Keratinocyte (primary cell): ENCODE measurements at regions not wholly inside any gene's neighbourhood (a gene's known extent, or its start where the extent isn't known, plus 50 kb on each side); places are given as distances from the start of the nearest gene placed in this dataset.

ENCODE experiments used
- DNase-seq: peaks from one replicate; pipeline ENCODE4 v3.0.0-alpha.2; 2011; ENCODE audit warnings: low read depth, missing footprints, low spot score
- FAIRE-seq: peaks from 2 replicates; lab custom pipeline; 2011; peaks lifted over from hg19 to GRCh38; lab: Jason Lieb, UNC
- H2AFZ ChIP-seq: 2 replicates; pipeline ENCODE4 v1.6.0; 2012; ENCODE audit warnings: low read length, control low read depth, inconsistent platforms; ENCODE audit not compliant: control insufficient read depth
- H3K27ac ChIP-seq: 2 replicates; pipeline ENCODE4 v1.5.1; 2011; ENCODE audit warnings: low read length; ENCODE audit not compliant: control insufficient read depth, insufficient read depth
- H3K27me3 ChIP-seq: 3 replicates; pipeline ENCODE4 v1.6.0; 2011; ENCODE audit warnings: low read length; ENCODE audit not compliant: control insufficient read depth, insufficient read depth; ENCODE audit errors: extremely low read depth
- H3K36me3 ChIP-seq, 2 experiments: 2 replicates in 1 of 2; 3 replicates in 1 of 2; pipeline ENCODE4 v1.5.1; 2011; ENCODE audit warnings: low read length in 2 of 2, mild to moderate bottlenecking in 1 of 2; ENCODE audit not compliant: control insufficient read depth in 2 of 2, insufficient read depth in 2 of 2; ENCODE audit errors: extremely low read depth in 1 of 2
- H3K4me1 ChIP-seq: 3 replicates; pipeline ENCODE4 v1.5.1; 2011; ENCODE audit warnings: low read length; ENCODE audit not compliant: control insufficient read depth, insufficient read depth; ENCODE audit errors: extremely low read depth
- H3K4me2 ChIP-seq: 3 replicates; pipeline ENCODE4 v1.6.0; 2011; ENCODE audit warnings: low read depth, low read length; ENCODE audit not compliant: control insufficient read depth, insufficient read depth; ENCODE audit errors: extremely low read depth
- H3K4me3 ChIP-seq, 3 experiments: fragments of 200-600 bp in 1 of 3; sonication (generic) in 1 of 3; 2 replicates in 2 of 3; 3 replicates in 1 of 3; pipeline ENCODE4 v1.5.1; 2011 to 2016; ENCODE audit warnings: low read length in 3 of 3, mild to moderate bottlenecking in 3 of 3, control low read depth in 2 of 3, inconsistent platforms in 1 of 3, low read depth in 1 of 3, mixed read lengths in 1 of 3, mixed run types in 1 of 3, moderate library complexity in 1 of 3; ENCODE audit not compliant: control insufficient read depth in 2 of 3, insufficient read depth in 2 of 3; ENCODE audit errors: extremely low read depth in 1 of 3
- H3K79me2 ChIP-seq: 2 replicates; pipeline ENCODE4 v1.6.0; 2012; ENCODE audit warnings: low read length; ENCODE audit not compliant: control insufficient read depth, insufficient read depth
- H3K9ac ChIP-seq: 3 replicates; pipeline ENCODE4 v1.6.0; 2011; ENCODE audit warnings: low read length; ENCODE audit not compliant: control insufficient read depth, insufficient read depth; ENCODE audit errors: extremely low read depth
- H3K9me1 ChIP-seq: 3 replicates; pipeline ENCODE4 v1.6.0; 2011; ENCODE audit warnings: low read length; ENCODE audit not compliant: control insufficient read depth, insufficient read depth; ENCODE audit errors: extremely low read depth
- H3K9me3 ChIP-seq: 2 replicates; pipeline ENCODE4 v1.5.1; 2012; ENCODE audit warnings: low read depth, low read length; ENCODE audit not compliant: control insufficient read depth
- H4K20me1 ChIP-seq: 3 replicates; pipeline ENCODE4 v1.6.0; 2011; ENCODE audit warnings: low read length; ENCODE audit not compliant: control insufficient read depth, insufficient read depth; ENCODE audit errors: extremely low read depth
- CTCF ChIP-seq, 3 experiments: IDR thresholded peaks in 1 of 3; conservative IDR thresholded peaks in 1 of 3; optimal IDR thresholded peaks in 1 of 3; 2 replicates in 2 of 3; 3 replicates in 1 of 3; pipeline versions ENCODE3 to v1.5.1; 2011; ENCODE audit warnings: low read length in 3 of 3, mild to moderate bottlenecking in 3 of 3, moderate library complexity in 2 of 3, control low read depth in 1 of 3, inconsistent platforms in 1 of 3; ENCODE audit not compliant: insufficient read depth in 2 of 3; ENCODE audit errors: extremely low read depth in 1 of 3
- EZH2 ChIP-seq: IDR thresholded peaks from one replicate; pipeline ENCODE4 v1.6.1; 2012; ENCODE audit warnings: inconsistent platforms, mild to moderate bottlenecking, low read length, moderate library complexity
- dilution Hi-C: fragments of 300-500 bp; cut with MboI; formaldehyde crosslinking; loops from one replicate; pipeline ENCODE4 v1.7.0; 2020; ENCODE audit warnings: low sequenced_read_pairs; ENCODE audit not compliant: extremely low pct_ligation_motif_present

GRCh38 chr4:174071595-174071994 lies 211.9 kb downstream of the FBXO8 start:
- Histone ChIP-seq H3K4me1 (no peaks in the 10 kb centered on the region), H3K4me3 (no peak overlapping the region), H3K9ac (no peak overlapping the region), H3K27me3 (no peaks in the 10 kb centered on the region), H4K20me1 (no peaks in the 10 kb centered on the region), H3K4me2 (no peak overlapping the region), H2AFZ (no peak overlapping the region), H3K36me3 (no peaks in the 10 kb centered on the region), H3K79me2 (no peaks in the 10 kb centered on the region), H3K27ac (no peak overlapping the region), H3K9me3 (no peaks in the 10 kb centered on the region), H3K9me1 (no peaks in the 10 kb centered on the region)
- FAIRE-seq (no peak), DNase-seq (no peak)
- no peak for TF ChIP-seq CTCF (optimal IDR thresholded peaks at IDR 0.05 in 1 of 3, IDR thresholded peaks at IDR 0.05 in 1 of 3, conservative IDR thresholded peaks at IDR 0.05 in 1 of 3; ENCODE audit: extremely low read depth in 1 of 3, insufficient read depth in 2 of 3, low read length in 3 of 3)
- no peak for TF ChIP-seq EZH2
- dilution Hi-C loops = no loop called here

- dilution Hi-C loops = no loop called here
- Histone ChIP-seq H3K27ac (no peak overlapping the region), H3K36me3 (no peaks in the 10 kb centered on the region), H4K20me1 (no peaks in the 10 kb centered on the region), H2AFZ (no peak overlapping the region), H3K9me1 (no peaks in the 10 kb centered on the region), H3K4me2 (no peak overlapping the region), H3K4me3 (no peak overlapping the region), H3K9ac (no peak overlapping the region), H3K27me3 (no peaks in the 10 kb centered on the region), H3K79me2 (no peaks in the 10 kb centered on the region), H3K4me1 (no peaks in the 10 kb centered on the region), H3K9me3 (no peaks in the 10 kb centered on the region)
- FAIRE-seq (no peak), DNase-seq (no peak)
- TF ChIP-seq EZH2 (no peak), CTCF (optimal IDR thresholded peaks at IDR 0.05 in 1 of 3, IDR thresholded peaks at IDR 0.05 in 1 of 3, conservative IDR thresholded peaks at IDR 0.05 in 1 of 3; ENCODE audit: extremely low read depth in 1 of 3, insufficient read depth in 2 of 3, low read length in 3 of 3) (no peak)
Measured at GRCh38 chr4:174069848-174070330, 213.6 kb downstream of the FBXO8 start.
